ENCODE measurements at regions not wholly inside any gene's neighbourhood (a gene's known extent, or its start where the extent isn't known, plus 50 kb on each side); places are given as distances from the start of the nearest gene placed in this dataset.

DNA sequence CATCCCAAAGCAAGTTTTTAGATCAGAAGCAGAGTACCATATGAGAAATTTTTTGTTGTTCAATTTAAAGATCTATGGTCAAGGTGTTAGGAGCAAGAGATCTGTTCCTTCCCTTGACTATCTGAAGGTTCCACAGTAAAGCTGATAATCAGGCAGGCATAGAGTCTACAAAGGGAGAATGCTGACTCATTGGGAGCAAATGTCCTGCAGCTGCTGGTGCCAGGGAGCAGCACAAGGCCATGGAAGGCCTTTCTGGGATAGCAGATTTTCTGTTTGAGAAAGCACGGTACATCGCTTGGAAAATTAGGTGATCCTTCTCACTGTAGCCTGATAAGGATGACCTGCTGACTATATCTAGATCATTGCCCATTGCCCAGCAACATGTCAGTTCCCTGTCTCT, 210.1 kb upstream of the C1orf87 start:
- TF ChIP-seq, protein P1, sequence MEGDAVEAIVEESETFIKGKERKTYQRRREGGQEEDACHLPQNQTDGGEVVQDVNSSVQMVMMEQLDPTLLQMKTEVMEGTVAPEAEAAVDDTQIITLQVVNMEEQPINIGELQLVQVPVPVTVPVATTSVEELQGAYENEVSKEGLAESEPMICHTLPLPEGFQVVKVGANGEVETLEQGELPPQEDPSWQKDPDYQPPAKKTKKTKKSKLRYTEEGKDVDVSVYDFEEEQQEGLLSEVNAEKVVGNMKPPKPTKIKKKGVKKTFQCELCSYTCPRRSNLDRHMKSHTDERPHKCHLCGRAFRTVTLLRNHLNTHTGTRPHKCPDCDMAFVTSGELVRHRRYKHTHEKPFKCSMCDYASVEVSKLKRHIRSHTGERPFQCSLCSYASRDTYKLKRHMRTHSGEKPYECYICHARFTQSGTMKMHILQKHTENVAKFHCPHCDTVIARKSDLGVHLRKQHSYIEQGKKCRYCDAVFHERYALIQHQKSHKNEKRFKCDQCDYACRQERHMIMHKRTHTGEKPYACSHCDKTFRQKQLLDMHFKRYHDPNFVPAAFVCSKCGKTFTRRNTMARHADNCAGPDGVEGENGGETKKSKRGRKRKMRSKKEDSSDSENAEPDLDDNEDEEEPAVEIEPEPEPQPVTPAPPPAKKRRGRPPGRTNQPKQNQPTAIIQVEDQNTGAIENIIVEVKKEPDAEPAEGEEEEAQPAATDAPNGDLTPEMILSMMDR (IDR thresholded peaks at IDR 0.05), result no peak
- TF ChIP-seq POLR2A (IDR thresholded peaks at IDR 0.05), result no peak
- TF ChIP-seq EP300 (IDR thresholded peaks at IDR 0.05), result no peak

Data from tibial nerve (tissue), 4 donors.